Rectal smooth muscle tissue (tissue), 1 donor: ENCODE measurements at regions not wholly inside any gene's neighbourhood (a gene's known extent, or its start where the extent isn't known, plus 50 kb on each side); places are given as distances from the start of the nearest gene placed in this dataset.
"Not testable (repeated sequence)": the region's sequence is repeated elsewhere in the genome, so short reads cannot be mapped to it uniquely, and the experiment has no call there.

Experiments used
- H3K27ac ChIP-seq: one replicate; pipeline ENCODE4 v1.7.0; 2013; ENCODE audit warnings: low read depth, low read length, inconsistent platforms
- H3K27me3 ChIP-seq: one replicate; pipeline ENCODE4 v1.7.0; 2013; ENCODE audit warnings: low read length; ENCODE audit not compliant: control insufficient read depth, insufficient read depth
- H3K36me3 ChIP-seq: one replicate; pipeline ENCODE4 v1.7.0; 2013; ENCODE audit warnings: low read length; ENCODE audit not compliant: control insufficient read depth, insufficient read depth
- H3K4me1 ChIP-seq: one replicate; pipeline ENCODE4 v1.7.0; 2013; ENCODE audit warnings: low read length; ENCODE audit not compliant: control insufficient read depth, insufficient read depth
- H3K4me3 ChIP-seq: one replicate; pipeline ENCODE4 v1.7.0; 2013; ENCODE audit warnings: low read length
- H3K9ac ChIP-seq: one replicate; pipeline ENCODE4 v1.7.0; 2013; ENCODE audit warnings: low read length

DNA sequence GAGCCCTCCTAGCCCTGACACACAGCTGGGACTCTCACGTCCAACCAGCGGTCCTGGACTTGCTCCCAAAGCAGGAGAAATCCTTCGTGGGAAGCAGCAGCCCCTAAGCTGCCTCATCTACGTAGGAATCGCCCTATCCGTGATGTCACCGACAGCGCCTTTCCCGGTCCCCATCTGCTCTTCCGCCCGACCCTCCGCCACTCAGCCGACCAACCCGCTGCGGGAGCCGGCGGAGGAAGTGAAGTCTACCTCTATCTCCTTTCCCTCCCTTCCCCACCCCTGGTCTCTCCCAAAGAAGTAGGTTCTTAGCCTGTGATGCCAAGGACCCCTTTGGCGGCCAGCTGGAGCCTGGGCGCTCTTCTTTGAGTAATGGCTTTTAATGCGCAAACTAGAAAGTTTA is 272.1 kb downstream of the FAM72C start:
- H3K4me3 ChIP-seq = no peak overlapping the region
- H3K4me1 ChIP-seq = no peaks in the 10 kb centered on the region
- H3K27ac ChIP-seq = no peak overlapping the region
- no peaks in the 10 kb centered on the region for H3K36me3 ChIP-seq
- no peak overlapping the region for H3K9ac ChIP-seq
- no peaks in the 10 kb centered on the region for H3K27me3 ChIP-seq

DNA sequence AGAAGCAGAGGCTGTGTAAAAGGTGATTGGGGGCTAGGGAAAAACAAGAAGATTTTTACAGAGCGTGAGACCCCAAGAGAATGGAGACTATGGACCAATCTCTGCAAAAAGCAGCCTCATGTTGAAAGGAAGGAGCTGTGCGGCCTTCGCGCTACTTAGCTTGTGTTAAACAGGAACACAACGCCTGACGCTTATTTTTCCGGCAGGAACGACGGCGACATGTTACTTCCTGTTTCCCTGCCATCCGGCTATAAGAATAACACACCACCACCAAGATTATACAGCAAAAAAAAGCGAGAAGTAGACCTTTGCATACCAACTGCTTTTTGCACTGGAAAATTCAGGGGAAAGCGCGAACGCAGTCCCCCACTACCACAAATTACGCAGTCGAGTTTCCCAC is 272.7 kb downstream of the FAM72C start:
- H3K4me1 ChIP-seq = no peaks in the 10 kb centered on the region
- H3K27ac ChIP-seq = no peak overlapping the region
- H3K9ac ChIP-seq = no peak overlapping the region
- H3K4me3 ChIP-seq = no peak overlapping the region
- H3K27me3 ChIP-seq = no peaks in the 10 kb centered on the region
- no peaks in the 10 kb centered on the region for H3K36me3 ChIP-seq

DNA sequence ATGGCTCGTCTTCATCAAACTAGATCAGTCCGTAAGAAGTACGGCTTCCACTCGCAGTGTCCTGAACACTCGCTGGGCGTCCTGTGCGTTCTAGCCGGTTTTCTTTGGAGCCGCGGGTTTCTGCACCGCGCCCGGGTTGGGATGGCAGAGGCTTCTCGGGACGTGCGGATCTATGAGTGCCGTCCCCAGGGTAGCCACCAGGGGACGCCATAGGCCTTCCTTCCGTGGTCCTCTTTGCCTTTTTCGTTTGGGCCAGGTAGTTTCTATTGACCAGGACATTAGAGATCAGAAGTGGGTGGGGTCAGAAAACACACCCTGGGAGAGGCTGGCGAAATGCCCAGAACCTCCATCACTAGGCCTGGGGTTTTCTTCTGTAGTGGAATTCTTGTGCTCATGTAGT is 273.8 kb downstream of the FAM72C start:
- no peaks in the 10 kb centered on the region for H3K36me3 ChIP-seq
- no peak overlapping the region for H3K4me3 ChIP-seq
- H3K4me1 ChIP-seq = no peaks in the 10 kb centered on the region
- no peak overlapping the region for H3K27ac ChIP-seq
- no peaks in the 10 kb centered on the region for H3K27me3 ChIP-seq
- H3K9ac ChIP-seq = no peak overlapping the region

DNA sequence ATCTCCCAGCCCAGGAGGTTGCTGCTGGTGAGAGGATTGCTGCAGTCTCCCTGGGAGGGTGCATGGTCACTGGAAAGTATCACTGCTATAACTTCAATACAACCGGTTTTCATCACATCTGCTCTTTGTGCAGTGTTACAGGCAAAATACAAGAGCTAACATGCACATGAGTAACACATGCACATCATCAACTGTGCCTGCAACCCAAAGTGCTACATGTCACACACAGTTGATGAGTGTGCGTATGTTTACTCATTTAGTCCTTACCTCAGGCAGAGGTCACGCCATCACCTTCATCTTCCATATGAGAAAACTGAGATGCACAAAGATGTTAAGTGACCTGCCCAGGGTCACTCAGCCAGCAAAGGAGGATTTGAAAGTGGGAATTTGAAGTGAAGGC is 277.7 kb downstream of the FAM72C start:
- Histone ChIP-seq H3K4me1 (no peaks in the 10 kb centered on the region), H3K27me3 (no peaks in the 10 kb centered on the region), H3K4me3 (no peak overlapping the region), H3K27ac (no peak overlapping the region), H3K9ac (no peak overlapping the region), H3K36me3 (no peaks in the 10 kb centered on the region)

DNA sequence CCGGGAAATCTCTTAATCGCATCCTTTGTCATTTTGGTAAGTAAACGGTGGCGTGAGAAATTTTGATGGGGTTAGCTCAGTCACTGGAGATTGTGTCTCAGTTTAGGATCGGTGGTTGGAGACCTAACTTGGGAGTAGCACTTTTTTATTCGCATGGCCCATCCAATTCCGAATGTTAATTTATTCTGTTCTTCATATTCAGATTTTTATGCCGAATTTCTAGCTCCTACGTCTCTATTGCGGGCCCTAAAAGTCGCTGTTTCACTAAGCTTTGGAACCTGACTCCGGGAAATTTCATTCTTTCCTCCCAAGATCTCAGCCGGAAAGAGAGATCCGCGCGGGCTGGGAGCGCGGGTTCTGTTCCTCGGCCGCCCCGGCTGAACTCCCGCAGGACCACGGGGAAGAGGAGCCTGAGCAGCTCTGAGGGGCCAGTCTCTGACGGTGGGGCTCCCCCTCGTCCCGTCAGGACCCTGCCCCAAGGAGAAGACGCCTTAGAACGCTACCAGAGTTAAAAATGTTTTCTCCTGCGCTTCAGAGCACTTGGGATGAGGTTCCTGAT is 279.7 kb downstream of the FAM72C start:
- Histone ChIP-seq H3K4me1 (no peaks in the 10 kb centered on the region), H3K4me3 (no peak overlapping the region), H3K27me3 (no peaks in the 10 kb centered on the region), H3K36me3 (no peaks in the 10 kb centered on the region), H3K9ac (no peak overlapping the region), H3K27ac (no peak overlapping the region)

DNA sequence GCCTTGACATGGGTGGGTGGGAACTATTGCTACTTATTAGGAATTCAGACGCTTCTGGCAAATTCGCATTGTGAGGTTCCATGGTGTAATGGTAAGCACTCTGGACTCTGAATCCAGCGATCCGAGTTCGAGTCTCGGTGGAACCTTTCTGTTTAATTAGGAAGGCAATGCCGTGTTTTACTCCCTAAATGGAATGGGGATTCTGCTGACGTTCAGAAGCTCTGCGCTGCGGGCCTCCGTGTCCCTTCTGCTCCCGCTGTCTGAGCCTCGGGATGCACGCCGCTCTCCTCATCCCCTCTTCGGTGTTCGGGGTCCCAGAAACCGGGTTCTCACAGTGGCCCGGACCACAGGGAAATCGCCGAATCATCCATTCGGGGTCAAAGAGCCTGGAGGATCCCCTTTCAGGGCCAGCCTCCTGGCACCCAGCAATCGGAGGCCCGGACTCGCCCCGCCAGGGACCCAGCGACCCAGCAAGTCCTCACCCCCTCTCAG is 280.3 kb downstream of the FAM72C start:
- H3K4me3 ChIP-seq = no peak overlapping the region
- H3K27me3 ChIP-seq = no peaks in the 10 kb centered on the region
- H3K36me3 ChIP-seq = no peaks in the 10 kb centered on the region
- no peak overlapping the region for H3K27ac ChIP-seq
- no peak overlapping the region for H3K9ac ChIP-seq
- no peaks in the 10 kb centered on the region for H3K4me1 ChIP-seq

DNA sequence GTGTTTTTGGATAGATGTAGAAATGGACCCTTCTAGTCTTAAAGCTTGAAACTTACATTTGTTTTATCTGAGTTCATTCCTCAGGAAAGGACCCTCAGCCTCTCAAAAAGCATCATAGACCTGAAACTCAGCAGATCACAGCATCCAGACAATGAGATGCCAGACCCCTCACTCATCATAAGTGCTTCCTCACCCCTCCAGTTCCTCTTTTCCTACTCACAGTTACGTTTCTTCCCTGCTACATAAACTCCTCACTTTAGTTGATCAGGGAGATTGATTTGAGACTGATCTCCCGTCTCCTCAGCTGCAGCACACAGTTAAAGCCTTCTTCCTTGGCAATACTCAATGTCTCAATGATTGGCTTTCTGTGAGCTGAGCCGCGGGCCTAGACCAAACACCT is 282.0 kb downstream of the FAM72C start:
- H3K4me1 ChIP-seq = no peaks in the 10 kb centered on the region
- H3K27ac ChIP-seq = no peak overlapping the region
- H3K27me3 ChIP-seq = no peaks in the 10 kb centered on the region
- no peak overlapping the region for H3K9ac ChIP-seq
- H3K4me3 ChIP-seq = no peak overlapping the region
- H3K36me3 ChIP-seq = no peaks in the 10 kb centered on the region

DNA sequence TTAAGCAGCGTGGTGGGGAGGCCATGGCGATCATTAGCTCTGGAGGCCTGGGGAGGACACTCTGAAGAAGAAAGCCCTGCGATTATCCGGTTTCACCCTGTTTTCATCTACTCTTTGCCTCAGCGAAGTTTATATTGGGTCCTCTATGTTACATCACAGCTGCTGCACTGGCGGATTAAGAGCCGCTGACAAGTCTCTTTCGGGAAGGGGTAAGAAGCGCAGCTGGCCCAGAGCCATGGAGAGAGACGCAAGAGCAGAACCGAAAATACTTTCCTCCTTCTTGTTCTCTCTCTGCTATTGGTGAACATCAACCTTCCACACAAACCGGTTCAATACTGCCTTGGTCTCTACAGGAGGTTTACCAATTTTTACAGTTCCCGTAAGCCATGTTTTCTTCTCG is 291.5 kb downstream of the FAM72C start:
- Histone ChIP-seq H3K27me3 (no peaks in the 10 kb centered on the region), H3K36me3 (no peaks in the 10 kb centered on the region), H3K27ac (no peak overlapping the region), H3K4me3 (no peak overlapping the region), H3K4me1 (no peaks in the 10 kb centered on the region), H3K9ac (no peak overlapping the region)

DNA sequence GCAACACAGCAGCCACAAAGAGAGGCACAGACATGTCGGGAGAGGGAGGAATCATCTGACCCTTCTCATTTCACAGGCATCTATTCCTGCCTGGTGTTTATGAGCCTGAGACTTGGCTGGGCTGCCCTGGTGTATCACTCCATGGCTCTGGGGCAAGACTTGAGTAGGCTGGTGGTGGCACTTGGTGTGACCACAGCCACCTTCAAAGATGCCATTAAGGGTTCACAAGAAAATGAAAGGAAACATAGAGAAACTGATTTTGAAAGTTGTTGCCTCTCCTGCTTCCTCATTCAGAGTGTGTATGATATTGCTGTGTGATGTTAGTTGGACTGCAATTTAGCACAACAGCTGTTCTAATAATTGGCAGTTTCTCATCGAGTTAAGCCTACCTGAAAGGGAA is 298.8 kb downstream of the FAM72C start:
- Histone ChIP-seq H3K27ac (no peak overlapping the region), H3K9ac (no peak overlapping the region), H3K27me3 (no peaks in the 10 kb centered on the region), H3K4me3 (no peak overlapping the region), H3K4me1 (no peaks in the 10 kb centered on the region), H3K36me3 (no peaks in the 10 kb centered on the region)

DNA sequence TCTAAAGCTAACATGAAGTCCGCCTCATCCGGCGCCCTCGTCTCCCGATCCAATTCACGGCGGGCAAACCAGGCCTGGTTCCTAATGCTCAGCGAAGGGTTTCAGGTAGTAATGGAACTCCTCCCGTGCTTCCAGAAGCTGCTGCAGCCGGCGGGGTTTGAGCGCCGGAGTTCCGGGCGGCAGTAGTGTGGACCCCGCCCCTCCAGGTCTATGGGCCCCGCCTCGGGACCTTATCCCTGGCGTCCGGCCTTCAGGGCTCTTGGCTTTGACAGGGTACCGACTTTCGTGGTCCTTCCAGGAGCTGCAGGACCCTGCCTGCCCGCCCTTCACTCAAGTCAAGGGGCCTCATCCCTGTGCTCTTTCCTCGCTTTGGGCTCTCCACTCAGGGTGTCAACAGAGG is 304.1 kb downstream of the FAM72C start:
- no peak overlapping the region for H3K9ac ChIP-seq
- H3K27me3 ChIP-seq = no peaks in the 10 kb centered on the region
- H3K4me1 ChIP-seq = no peaks in the 10 kb centered on the region
- no peak overlapping the region for H3K27ac ChIP-seq
- H3K36me3 ChIP-seq = no peaks in the 10 kb centered on the region
- H3K4me3 ChIP-seq = no peak overlapping the region

DNA sequence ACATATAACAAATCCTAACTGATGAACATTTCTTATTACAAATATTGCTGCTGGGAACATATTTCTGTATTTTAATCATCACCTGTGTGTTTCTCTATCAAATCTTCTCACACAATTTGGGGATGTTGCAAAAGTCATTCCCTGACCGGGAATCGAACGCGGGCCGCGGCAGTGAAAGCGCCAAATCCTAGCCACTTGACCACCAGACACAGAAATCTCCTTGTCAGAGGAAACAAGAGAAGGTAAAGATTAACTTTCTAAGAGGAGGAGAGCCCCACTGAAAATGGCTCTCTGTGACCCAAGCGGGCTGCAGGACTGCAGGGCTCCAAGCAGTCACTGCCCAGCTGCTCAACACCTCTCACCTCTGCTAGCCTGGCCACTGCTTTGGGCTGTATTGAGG is 304.9 kb downstream of the FAM72C start:
- Histone ChIP-seq H3K4me3 (no peak overlapping the region), H3K4me1 (no peaks in the 10 kb centered on the region), H3K27ac (no peak overlapping the region), H3K27me3 (no peaks in the 10 kb centered on the region), H3K36me3 (no peaks in the 10 kb centered on the region), H3K9ac (no peak overlapping the region)

DNA sequence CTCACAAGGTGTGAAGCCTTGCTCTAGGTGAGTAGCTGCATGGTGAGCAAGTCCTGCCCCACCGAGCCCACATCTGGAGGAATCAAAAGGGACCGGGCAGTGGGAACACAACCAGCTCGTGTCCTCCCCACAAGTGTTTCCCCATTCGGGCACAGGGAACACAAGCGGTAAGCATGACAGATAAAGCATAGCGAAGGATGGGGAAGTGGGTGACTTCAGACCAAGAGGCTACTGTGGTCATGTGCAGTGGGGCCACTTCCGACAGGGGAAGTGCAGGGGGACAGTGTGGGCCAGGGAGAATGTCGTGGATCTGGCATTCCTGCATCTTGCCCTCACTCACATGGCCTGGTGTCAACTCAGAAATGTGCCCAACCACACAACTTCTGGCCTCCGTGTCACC is 306.2 kb downstream of the FAM72C start:
- no peak overlapping the region for H3K9ac ChIP-seq
- no peaks in the 10 kb centered on the region for H3K27me3 ChIP-seq
- no peaks in the 10 kb centered on the region for H3K4me1 ChIP-seq

DNA sequence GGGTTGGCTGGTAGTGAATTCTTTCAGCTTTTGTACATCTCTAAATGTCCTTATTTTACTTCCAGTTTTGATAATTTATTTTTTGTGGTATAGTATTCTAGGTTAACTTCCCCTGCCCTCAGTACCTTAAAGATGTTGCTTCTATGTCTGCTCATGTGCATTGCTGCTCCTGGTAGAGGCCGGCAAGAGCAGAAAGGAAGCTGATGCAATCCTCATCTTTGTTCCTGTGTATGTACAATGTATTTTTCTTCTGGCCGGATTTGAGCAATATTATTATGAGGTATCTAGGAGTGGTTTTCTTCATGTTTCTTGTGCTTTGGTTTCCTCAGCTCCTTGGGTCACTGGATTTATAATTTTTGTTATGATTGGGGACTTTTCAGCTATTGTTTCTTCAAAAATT is 308.7 kb downstream of the FAM72C start:
- not testable (repeated sequence) for H3K27me3 ChIP-seq, H3K4me3 ChIP-seq, H3K9ac ChIP-seq, H3K27ac ChIP-seq, H3K36me3 ChIP-seq, H3K4me1 ChIP-seq

More for the DNA sequence above, 306.2 kb downstream of the FAM72C start:
- no peak overlapping the region for H3K27ac ChIP-seq
- H3K36me3 ChIP-seq = no peaks in the 10 kb centered on the region
- H3K4me3 ChIP-seq = no peak overlapping the region
